Stimulated activated naive CD8-positive, alpha-beta T cell treated with anti-CD3 and anti-CD28 coated beads, Interleukin-15, Interleukin-2, amounts not matched to agents 100 U/mL and 50 U/mL, for 24 hours (primary cell): ENCODE measurements at regions not wholly inside any gene's neighbourhood (a gene's known extent, or its start where the extent isn't known, plus 50 kb on each side); places are given as distances from the start of the nearest gene placed in this dataset.
"Not testable (repeated sequence)": the region's sequence is repeated elsewhere in the genome, so short reads cannot be mapped to it uniquely, and the experiment has no call there.

ENCODE experiments used
- ATAC-seq: fragments of 150-1000 bp; cut with Tn5 transposase; one replicate; pipeline ENCODE4 v1.10.0; 2021
- DNase-seq: peaks from one replicate; pipeline ENCODE4 v3.0.0; 2021

DNA sequence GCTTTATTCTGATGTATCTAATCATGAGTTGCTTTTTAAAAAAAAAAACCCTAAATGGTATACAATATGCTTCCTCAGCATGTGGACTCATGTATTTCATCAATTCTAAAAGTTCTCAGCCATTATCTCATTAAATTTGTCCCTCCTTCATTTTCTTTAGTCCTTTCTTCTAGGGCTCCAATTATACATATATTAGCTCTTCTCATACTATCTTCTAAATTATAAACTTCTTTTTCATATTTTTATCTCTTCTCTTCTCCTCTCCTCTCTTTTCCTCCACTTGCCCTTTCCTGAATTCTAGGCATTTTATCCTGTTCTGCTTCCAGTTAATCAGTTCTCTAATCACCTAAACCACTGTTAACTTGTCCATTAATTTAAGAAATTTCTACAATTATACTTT is 55.0 kb upstream of the IL33 start:
- no peak for ATAC-seq

DNA sequence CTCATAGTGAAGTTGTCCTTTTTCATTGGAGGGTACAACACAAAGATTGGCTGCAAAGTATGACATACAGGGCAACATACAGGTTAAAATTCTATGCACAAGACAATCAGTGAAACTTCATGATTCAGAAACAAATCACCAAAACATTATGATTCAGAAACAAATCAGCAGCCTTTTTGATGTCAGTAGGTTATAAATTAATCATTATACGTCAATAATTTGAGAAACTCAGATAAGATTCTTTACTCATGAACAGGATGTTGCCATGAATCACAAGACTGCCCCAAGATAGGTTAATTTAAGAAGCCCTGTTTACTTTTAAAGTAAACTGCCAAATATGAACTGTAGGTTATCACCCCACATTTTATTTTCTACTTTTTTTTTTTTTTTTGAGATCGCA is 62.2 kb upstream of the IL33 start:
- ATAC-seq: no peak
- no peak for DNase-seq

More for the DNA sequence above, 55.0 kb upstream of the IL33 start:
- DNase-seq: no peak

DNA sequence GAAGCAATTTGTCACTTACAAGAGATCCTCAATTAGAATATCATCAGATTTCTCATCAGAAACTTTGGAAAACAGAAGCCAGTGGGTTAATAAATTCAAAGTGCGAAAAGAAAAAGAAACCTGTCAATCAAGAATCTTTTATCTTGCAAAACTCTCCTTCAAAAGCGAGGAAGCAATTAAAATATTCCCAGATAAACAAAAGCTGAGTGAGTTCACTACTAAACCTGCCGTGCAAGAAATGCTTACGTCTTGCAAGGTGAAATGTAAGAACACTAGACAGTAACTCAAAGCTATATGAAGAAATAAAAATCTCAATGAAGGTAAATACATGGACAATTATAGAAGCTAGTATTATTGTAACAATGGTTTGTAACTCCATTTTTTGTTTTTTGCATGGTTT is 62.8 kb upstream of the IL33 start:
- DNase-seq (no peak), ATAC-seq (no peak)

DNA sequence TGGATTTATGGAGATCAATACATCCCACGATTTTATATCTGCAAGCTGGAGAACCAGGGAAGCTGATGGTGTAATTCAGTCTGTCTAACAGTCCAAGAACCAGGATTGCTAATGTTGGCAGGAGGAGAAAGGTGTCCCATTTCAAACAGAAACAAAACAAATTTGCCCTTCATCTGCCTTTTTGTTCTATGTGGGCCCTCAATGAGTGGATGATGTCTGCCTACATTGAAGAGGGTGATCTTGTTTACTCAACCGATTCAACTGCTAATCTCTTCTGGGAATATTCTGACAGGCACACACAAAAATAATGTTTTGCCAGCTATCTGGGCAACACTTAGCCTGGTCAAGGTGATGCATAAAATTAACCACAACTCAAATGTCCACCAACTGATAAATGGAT is 65.1 kb upstream of the IL33 start:
- no peak for DNase-seq
- no peak for ATAC-seq

- DNase-seq (no peak), ATAC-seq (no peak)
Observed at GRCh38 chr9:6149315-6149714, 66.3 kb upstream of the IL33 start.

GRCh38 chr9:6147846-6148245 is 67.8 kb upstream of the IL33 start:
- ATAC-seq (no peak), DNase-seq (no peak)

DNA sequence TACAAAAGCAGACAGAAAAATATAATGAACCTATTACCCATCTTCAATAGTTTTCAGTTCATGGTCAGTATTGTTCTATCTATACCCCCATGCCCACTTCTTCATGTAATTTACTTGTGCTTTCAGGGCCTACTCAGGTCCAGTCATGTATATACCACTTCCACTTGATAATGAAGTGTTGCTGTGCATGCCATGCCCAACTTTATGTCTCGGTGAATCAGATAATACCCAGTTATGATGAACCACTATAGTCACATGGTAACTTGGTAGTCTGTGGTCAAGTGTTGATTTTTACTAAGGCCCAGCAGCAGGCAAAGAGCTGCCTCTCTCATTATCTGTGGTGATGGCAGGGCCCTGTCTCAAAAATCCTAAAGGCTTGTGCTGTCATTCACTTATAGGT is 70.7 kb upstream of the IL33 start:
- ATAC-seq (no peak), DNase-seq (no peak)

- no peak for DNase-seq
- no peak for ATAC-seq
Observed at GRCh38 chr9:6142799-6143454, 72.7 kb upstream of the IL33 start.

GRCh38 chr9:6135780-6136179 is 79.8 kb upstream of the IL33 start:
- not testable (repeated sequence) for DNase-seq

GRCh38 chr9:6134661-6135180 is 80.9 kb upstream of the IL33 start:
- ATAC-seq (no peak), DNase-seq (no peak)

More at GRCh38 chr9:6135780-6136179, 79.8 kb upstream of the IL33 start:
- ATAC-seq: not testable (repeated sequence)

DNA sequence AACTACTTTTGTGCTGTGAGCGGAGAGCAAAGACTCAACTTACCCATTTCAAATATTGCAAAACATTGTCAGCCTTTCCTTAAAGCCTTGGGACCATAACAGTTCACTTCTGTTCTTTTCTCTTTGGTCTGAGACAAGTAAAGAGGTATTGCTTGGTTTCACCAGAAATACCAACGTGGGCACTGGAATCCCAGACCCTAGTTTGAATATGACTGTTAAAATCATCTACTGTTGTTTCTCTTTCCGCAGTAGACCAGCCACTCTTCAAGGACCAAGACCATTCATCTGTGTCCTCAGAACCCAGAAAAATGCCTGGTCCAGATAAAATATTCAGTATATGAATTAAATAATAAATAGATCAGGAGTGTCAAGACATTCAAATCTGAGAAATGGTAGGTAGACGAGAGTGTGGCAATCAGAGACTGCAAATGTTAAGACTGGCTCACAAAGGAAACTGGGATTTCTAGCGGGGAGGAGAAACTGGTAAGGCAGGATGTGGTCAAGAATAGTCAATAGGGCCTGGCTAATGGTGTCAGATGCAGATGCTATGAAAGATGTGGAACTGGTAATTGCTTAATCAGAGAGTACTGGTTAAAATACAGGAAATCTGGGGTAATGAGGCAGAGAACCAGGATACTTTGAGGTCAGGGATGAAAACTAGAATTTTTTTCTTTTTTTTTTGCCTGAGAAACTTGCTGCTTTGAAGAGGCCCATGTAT is 82.1 kb upstream of the IL33 start:
- no peak for ATAC-seq

DNA sequence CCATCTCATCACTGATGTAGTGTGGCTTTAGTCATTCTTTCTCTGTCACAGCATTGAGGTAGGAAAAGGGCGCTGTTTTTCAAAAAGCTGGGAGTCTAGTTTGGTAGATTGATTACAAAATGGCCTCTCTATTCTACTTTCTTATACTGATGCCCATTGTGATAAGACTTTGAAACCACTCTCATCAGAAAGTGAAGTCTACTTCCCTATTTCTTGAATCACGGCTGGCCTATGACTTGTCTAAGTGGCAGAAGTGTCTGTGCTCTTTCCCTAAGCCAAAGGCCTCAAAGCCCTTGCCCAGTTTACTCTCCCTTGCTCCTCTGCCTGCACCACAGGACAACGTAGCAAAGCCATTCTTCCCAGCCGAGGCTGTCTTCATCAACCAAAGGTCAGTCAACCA is 83.0 kb upstream of the IL33 start:
- ATAC-seq (no peak), DNase-seq (no peak)

More for the DNA sequence above, 82.1 kb upstream of the IL33 start:
- no peak for DNase-seq

- DNase-seq (no peak), ATAC-seq (no peak)
Observed at GRCh38 chr9:6128030-6128429, 87.6 kb upstream of the IL33 start.

DNA sequence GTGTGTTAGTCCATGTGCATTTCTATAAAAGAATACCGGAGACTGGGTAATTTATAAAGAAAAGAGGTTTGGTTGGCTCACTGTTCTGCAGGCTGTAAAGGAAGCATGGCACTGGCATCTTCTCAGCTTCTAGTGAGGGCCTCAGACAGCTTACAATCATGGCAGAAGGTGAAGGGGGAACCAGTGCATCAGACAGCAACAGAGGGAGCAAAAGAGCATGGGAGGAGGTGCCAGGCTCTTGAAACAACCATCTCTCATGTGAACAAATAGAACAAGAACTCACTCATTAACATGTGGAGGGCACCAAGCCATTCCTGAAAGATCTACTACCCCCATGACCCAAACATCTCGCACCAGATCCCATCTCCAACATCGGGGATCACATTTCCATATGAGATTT is 89.2 kb upstream of the IL33 start:
- ATAC-seq (no peak), DNase-seq (no peak)

DNA sequence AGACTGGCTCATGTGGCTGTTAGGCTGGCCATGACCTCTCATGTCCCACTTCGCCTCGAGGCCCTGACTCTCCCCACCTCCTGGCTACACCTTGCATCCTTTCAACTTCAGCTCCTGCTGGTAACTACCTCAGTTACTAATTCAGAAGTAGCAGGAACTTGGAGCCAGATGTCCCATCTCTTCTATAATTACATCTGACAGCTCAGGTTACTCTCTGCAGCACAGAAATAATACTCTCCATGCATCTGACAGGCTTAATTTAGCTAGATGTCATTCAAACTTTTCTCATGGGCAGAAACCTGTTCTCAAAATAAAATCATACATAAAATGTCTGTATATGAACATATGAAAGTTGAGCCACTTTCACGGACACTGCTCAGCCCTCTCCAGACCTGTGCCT is 92.2 kb upstream of the IL33 start:
- no peak for ATAC-seq
- no peak for DNase-seq

- no peak for ATAC-seq
- DNase-seq: no peak
Observed at GRCh38 chr9:6121707-6122106, 93.9 kb upstream of the IL33 start.

- DNase-seq: no peak
- ATAC-seq: no peak
Observed at GRCh38 chr9:6114424-6114823, 99.0 kb upstream of the RANBP6 start.

DNA sequence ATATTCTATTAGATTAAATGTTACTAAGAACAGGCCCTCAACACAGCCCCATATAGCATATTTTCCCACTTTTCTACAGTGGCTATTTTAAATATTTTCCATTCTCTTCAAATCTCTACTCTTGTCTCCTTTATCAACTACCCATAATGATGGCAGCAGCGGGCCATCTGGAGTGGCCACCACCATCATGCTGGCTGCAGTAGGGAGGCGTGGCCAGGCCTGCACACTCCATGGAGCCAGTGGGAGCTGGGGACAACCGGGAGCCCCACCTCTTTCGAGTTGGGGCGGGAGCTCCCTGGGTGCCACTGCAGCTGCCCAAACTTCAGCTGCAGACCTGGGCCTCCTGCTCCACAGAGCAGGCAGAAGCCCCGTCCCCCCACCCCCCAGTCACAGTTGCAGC is 98.4 kb upstream of the RANBP6 start:
- ATAC-seq (no peak), DNase-seq (no peak)

DNA sequence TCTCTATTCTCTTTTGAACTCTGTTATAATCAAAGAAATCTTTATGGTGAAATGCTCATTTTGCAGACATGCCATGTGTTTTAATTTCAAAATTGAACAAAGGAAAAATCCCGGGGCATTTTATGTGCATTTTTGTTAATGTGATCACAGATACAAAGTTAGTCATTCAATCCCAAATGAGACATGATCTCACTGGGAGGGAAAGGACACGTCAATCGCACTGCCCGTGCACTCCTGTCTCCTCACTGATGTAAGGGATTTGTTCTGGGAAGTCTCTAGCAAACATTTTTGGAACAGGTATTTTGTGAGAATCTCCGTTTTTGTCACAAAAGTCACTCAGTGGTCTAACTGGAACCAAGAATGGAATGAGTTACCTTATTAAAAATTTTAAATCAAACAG is 97.9 kb upstream of the RANBP6 start:
- no peak for DNase-seq
- no peak for ATAC-seq

- DNase-seq (no peak), ATAC-seq (no peak)
Observed at GRCh38 chr9:6109986-6110385, 94.6 kb upstream of the RANBP6 start.

- DNase-seq (no peak), ATAC-seq (no peak)
Observed at GRCh38 chr9:6109571-6109970, 94.1 kb upstream of the RANBP6 start.

DNA sequence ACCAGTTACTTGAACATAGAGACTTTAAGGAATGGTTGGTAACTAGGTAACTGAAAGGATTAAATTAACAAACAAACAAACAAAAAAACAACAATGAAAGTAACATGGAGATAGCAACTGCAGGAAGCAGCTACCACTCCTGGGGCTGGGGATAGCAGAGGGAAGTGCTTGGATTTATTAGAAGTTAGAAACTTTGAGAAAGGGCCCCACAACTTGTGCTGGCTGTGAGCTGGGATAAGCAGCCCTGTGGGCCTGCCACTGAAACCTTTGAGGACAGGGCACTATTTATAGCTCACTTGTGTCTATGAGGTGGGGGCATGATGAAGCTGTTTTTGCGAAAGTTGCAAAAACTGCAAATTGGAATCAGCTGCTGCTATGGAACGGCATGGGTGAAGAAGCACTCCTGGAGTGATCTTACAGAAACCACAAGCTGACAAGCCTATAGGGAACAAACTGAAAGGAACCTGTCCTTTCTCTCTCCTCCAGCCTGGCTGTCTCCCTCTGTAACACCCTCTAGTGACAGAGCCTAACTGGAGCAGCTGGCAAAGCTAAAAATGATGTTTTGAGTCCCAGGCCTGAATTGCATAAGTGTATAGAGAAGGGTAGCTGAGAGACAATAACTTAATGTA is 91.4 kb upstream of the RANBP6 start:
- no peak for ATAC-seq
- no peak for DNase-seq

DNA sequence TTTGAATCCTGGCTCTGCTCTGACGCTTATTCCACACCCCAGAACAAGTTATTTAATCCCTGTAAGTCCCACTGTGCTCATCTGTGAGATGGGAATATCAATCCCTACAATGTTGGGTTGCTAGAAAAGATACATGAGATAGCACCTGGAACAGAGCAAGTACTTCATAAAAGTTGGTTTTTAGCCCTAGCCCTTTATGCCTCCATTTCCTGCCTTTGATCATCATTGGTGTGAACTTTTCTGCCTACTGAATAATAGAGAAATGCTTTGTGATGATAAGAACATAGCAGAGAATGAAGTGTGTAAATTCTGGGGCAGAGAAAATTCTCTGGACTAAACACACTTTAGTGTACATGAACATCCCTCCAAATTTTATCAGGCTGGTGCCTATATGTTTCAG is 90.3 kb upstream of the RANBP6 start:
- no peak for ATAC-seq

More for the DNA sequence above, 90.3 kb upstream of the RANBP6 start:
- no peak for DNase-seq
